ENCODE measurements at regions not wholly inside any gene's neighbourhood (a gene's known extent, or its start where the extent isn't known, plus 50 kb on each side); places are given as distances from the start of the nearest gene placed in this dataset.

- TF ChIP-seq EGR1 (IDR thresholded peaks at IDR 0.05; ENCODE audit: borderline replicate concordance in 1 of 2, low read depth in 2 of 2, low read length in 2 of 2) (no peak), NFYB (IDR thresholded peaks at IDR 0.05; ENCODE audit: insufficient read depth, low read depth, low read length) (no peak)
Measured at GRCh38 chr9:134223091-134223490, 58.7 kb upstream of the RNU6ATAC start.

All from GM12878 (cell line).